ENCODE measurements at regions not wholly inside any gene's neighbourhood (a gene's known extent, or its start where the extent isn't known, plus 50 kb on each side); places are given as distances from the start of the nearest gene placed in this dataset.

GRCh38 chr4:101599620-101600019 is 190.9 kb upstream of the BANK1 start:
- no peak for TF ChIP-seq CTCF (IDR thresholded peaks at IDR 0.05)

- TF ChIP-seq CTCF (IDR thresholded peaks at IDR 0.05), result no peak
Observed at GRCh38 chr4:101596781-101597552, 193.6 kb upstream of the BANK1 start.

GRCh38 chr4:101594588-101594987 is 195.9 kb upstream of the BANK1 start:
- no peak for TF ChIP-seq CTCF (IDR thresholded peaks at IDR 0.05)

GRCh38 chr4:101593666-101594065 is 196.9 kb upstream of the BANK1 start:
- TF ChIP-seq CTCF (IDR thresholded peaks at IDR 0.05), result no peak

GRCh38 chr4:101584306-101584705 is 206.2 kb upstream of the BANK1 start:
- no peak for TF ChIP-seq CTCF (IDR thresholded peaks at IDR 0.05)

GRCh38 chr4:101563126-101563525 is 215.8 kb upstream of the PPP3CA start:
- TF ChIP-seq CTCF (IDR thresholded peaks at IDR 0.05), result no peak

- TF ChIP-seq CTCF (IDR thresholded peaks at IDR 0.05), result no peak
Observed at GRCh38 chr4:101556842-101557241, 209.5 kb upstream of the PPP3CA start.

All from LNCAP (cell line).